Astrocyte (in vitro differentiated cells and primary cell): ENCODE measurements at regions not wholly inside any gene's neighbourhood (a gene's known extent, or its start where the extent isn't known, plus 50 kb on each side); places are given as distances from the start of the nearest gene placed in this dataset.

Experiments
- EZH2 ChIP-seq: IDR thresholded peaks from 2 replicates; pipeline ENCODE4 v1.6.1; 2012; ENCODE audit warnings: mild to moderate bottlenecking, low read length, inconsistent platforms; ENCODE audit not compliant: insufficient read depth
- TF ChIP-seq, protein P1 (sequence below): IDR thresholded peaks from 2 replicates; pipeline ENCODE4 v1.5.1; 2011; ENCODE audit warnings: low read depth, mild to moderate bottlenecking, inconsistent platforms, low read length, moderate library complexity; ENCODE audit not compliant: insufficient read depth

DNA sequence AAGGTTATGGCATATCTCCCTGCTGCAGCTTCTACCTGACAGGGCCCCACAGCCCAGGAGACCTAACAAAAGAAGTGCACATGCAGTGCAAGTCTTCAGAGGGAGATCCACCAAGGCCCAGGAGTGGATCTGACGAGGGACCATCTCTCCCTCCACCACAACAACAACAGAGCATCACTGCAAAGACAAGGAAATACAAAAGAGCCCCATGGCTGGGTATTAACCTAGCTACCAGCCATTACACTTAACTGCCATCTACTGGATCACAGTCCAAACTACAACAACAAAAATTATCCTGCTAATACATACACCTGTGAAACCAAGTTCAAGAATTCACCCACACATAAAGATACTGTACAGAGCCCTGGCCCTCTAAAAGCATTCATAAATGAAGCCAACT, 280.2 kb upstream of the SLC7A11 start:
- no peak for TF ChIP-seq EZH2
- TF ChIP-seq, protein P1, sequence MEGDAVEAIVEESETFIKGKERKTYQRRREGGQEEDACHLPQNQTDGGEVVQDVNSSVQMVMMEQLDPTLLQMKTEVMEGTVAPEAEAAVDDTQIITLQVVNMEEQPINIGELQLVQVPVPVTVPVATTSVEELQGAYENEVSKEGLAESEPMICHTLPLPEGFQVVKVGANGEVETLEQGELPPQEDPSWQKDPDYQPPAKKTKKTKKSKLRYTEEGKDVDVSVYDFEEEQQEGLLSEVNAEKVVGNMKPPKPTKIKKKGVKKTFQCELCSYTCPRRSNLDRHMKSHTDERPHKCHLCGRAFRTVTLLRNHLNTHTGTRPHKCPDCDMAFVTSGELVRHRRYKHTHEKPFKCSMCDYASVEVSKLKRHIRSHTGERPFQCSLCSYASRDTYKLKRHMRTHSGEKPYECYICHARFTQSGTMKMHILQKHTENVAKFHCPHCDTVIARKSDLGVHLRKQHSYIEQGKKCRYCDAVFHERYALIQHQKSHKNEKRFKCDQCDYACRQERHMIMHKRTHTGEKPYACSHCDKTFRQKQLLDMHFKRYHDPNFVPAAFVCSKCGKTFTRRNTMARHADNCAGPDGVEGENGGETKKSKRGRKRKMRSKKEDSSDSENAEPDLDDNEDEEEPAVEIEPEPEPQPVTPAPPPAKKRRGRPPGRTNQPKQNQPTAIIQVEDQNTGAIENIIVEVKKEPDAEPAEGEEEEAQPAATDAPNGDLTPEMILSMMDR, result peak; percentile 27
